Stimulated activated naive CD4-positive, alpha-beta T cell treated with Interleukin-2 at 50 U/mL for 16 hours (primary cell): ENCODE measurements at regions not wholly inside any gene's neighbourhood (a gene's known extent, or its start where the extent isn't known, plus 50 kb on each side); places are given as distances from the start of the nearest gene placed in this dataset.

ENCODE experiments used
- DNase-seq: peaks from one replicate; lab custom pipeline; 2025; lab: John Stamatoyannopoulos, UW

DNA sequence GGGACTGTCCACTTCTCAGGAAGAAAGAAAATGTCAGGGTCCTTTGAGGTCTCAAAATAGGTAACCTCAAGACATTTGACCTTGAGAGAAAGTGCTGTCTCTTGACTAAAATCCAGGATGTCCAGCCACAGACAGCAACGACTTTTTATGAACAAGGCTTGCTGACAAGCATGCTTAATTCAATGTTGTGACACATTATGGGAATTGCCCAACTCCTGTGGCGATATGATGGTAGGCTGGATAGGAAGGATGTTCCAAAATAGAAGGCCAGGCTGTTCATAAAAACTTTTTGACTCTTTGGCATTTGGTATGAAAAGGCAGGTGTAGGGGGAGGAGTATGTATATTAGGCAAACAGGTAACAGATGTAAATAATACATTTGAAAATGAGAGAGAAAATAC is 50.8 kb upstream of the EDNRA start:
- DNase-seq: no peak
